Islet of Langerhans (tissue), 1 donor: ENCODE measurements at regions not wholly inside any gene's neighbourhood (a gene's known extent, or its start where the extent isn't known, plus 50 kb on each side); places are given as distances from the start of the nearest gene placed in this dataset.

Experiments
- FAIRE-seq: peaks from one replicate; lab custom pipeline; 2011; peaks lifted over from hg19 to GRCh38; lab: Jason Lieb, UNC

GRCh38 chr3:106176734-106177133 lies 307.9 kb upstream of the CBLB start:
- FAIRE-seq: no peak

GRCh38 chr3:106182950-106183511 lies 314.2 kb upstream of the CBLB start:
- FAIRE-seq: no peak

- FAIRE-seq: no peak
Measured at GRCh38 chr3:106183762-106184391, 315.1 kb upstream of the CBLB start.

GRCh38 chr3:106184540-106185457 lies 316.0 kb upstream of the CBLB start:
- FAIRE-seq: no peak

GRCh38 chr3:106185949-106186348 lies 317.1 kb upstream of the CBLB start:
- no peak for FAIRE-seq

- no peak for FAIRE-seq
Measured at GRCh38 chr3:106190296-106190695, 321.5 kb upstream of the CBLB start.

- FAIRE-seq: no peak
Measured at GRCh38 chr3:106191211-106191610, 322.4 kb upstream of the CBLB start.

GRCh38 chr3:106191913-106192312 lies 323.1 kb upstream of the CBLB start:
- FAIRE-seq: no peak

- FAIRE-seq: no peak
Measured at GRCh38 chr3:106193876-106194275, 325.1 kb upstream of the CBLB start.

- no peak for FAIRE-seq
Measured at GRCh38 chr3:106194726-106195125, 325.9 kb upstream of the CBLB start.

GRCh38 chr3:106197532-106198194 lies 328.9 kb upstream of the CBLB start:
- no peak for FAIRE-seq

GRCh38 chr3:106204160-106204868 lies 335.5 kb upstream of the CBLB start:
- FAIRE-seq: no peak

- no peak for FAIRE-seq
Measured at GRCh38 chr3:106206146-106206545, 337.3 kb upstream of the CBLB start.

- no peak for FAIRE-seq
Measured at GRCh38 chr3:106206613-106207012, 337.8 kb upstream of the CBLB start.

- FAIRE-seq: no peak
Measured at GRCh38 chr3:106208251-106208650, 339.4 kb upstream of the CBLB start.

- no peak for FAIRE-seq
Measured at GRCh38 chr3:106208967-106209366, 340.2 kb upstream of the CBLB start.

GRCh38 chr3:106209482-106209881 lies 340.7 kb upstream of the CBLB start:
- no peak for FAIRE-seq

GRCh38 chr3:106210923-106211322 lies 342.1 kb upstream of the CBLB start:
- FAIRE-seq: no peak

GRCh38 chr3:106212665-106213222 lies 343.9 kb upstream of the CBLB start:
- no peak for FAIRE-seq

- no peak for FAIRE-seq
Measured at GRCh38 chr3:106213954-106214353, 345.1 kb upstream of the CBLB start.

GRCh38 chr3:106214641-106215040 lies 345.8 kb upstream of the CBLB start:
- FAIRE-seq: no peak

GRCh38 chr3:106215047-106215446 lies 346.2 kb upstream of the CBLB start:
- no peak for FAIRE-seq
